ENCODE measurements at regions not wholly inside any gene's neighbourhood (a gene's known extent, or its start where the extent isn't known, plus 50 kb on each side); places are given as distances from the start of the nearest gene placed in this dataset.

DNA sequence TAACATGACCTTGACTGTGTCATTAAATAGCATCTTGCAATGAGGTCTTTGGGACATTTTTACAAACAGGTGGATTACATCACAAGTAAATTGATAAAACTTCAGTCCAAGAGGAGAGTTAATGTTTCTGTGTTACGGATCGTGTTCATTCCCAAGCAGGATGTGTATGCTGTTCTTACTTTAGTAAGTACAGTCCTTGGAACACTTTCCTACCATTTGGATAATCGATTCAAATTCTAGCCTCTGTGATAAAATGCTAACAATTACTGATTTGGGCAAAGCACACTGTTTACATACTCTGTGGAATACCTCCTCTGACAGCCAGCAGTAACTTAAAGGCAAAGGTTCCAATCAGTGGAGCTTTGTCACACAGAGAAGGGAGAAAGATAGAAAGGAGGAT lies 351.7 kb downstream of the FAT3 start:
- Histone ChIP-seq H3K4me1 (ENCODE audit: low read depth, poor library complexity, severe bottlenecking) (no peaks in the 10 kb centered on the region), H3K27ac (no peak overlapping the region), H3K27me3 (ENCODE audit: insufficient read depth, low read depth) (no peaks in the 10 kb centered on the region), H3K36me3 (ENCODE audit: insufficient read depth) (no peaks in the 10 kb centered on the region), H3K4me2 (no peak overlapping the region), H2AFZ (ENCODE audit: low read depth) (no peak overlapping the region), H3K79me2 (ENCODE audit: insufficient read depth, low read depth) (no peaks in the 10 kb centered on the region), H4K20me1 (ENCODE audit: insufficient read depth) (no peaks in the 10 kb centered on the region), H3K4me3 (IDR thresholded peaks at IDR 0.05; ENCODE audit: insufficient read depth, low read depth, low read length) (no peak overlapping the region), H3K9ac (no peak overlapping the region)
- TF ChIP-seq, protein P1, sequence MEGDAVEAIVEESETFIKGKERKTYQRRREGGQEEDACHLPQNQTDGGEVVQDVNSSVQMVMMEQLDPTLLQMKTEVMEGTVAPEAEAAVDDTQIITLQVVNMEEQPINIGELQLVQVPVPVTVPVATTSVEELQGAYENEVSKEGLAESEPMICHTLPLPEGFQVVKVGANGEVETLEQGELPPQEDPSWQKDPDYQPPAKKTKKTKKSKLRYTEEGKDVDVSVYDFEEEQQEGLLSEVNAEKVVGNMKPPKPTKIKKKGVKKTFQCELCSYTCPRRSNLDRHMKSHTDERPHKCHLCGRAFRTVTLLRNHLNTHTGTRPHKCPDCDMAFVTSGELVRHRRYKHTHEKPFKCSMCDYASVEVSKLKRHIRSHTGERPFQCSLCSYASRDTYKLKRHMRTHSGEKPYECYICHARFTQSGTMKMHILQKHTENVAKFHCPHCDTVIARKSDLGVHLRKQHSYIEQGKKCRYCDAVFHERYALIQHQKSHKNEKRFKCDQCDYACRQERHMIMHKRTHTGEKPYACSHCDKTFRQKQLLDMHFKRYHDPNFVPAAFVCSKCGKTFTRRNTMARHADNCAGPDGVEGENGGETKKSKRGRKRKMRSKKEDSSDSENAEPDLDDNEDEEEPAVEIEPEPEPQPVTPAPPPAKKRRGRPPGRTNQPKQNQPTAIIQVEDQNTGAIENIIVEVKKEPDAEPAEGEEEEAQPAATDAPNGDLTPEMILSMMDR (conservative IDR thresholded peaks at IDR 0.05; ENCODE audit: low read depth, low read length) = no peak

DNA sequence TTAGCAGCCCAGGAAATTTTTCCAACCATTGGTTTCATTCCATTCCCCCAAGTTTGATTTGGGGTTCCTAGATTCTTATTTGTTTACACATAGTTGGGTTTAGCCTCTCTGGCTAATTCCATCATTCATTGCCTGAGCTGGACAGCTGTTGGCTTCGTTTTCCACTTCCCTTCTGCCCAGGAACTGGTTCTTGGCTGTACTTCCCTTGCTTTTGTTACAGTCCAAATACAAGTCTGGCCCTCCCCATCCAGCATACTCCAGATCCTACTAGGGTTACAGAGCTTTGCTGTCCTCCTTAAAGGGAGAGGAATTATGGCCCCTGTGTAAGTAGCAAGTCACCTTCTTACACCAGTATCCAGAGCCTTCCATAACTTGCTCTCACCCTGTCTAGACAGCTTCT lies 356.3 kb downstream of the FAT3 start:
- TF ChIP-seq, protein P1 (conservative IDR thresholded peaks at IDR 0.05; ENCODE audit: low read depth, low read length) = no peak
- no peak overlapping the region for H3K4me2 ChIP-seq
- H3K27me3 ChIP-seq (ENCODE audit: insufficient read depth, low read depth) = no peaks in the 10 kb centered on the region
- no peaks in the 10 kb centered on the region for H3K4me1 ChIP-seq (ENCODE audit: low read depth, poor library complexity, severe bottlenecking)
- no peak overlapping the region for H3K4me3 ChIP-seq (IDR thresholded peaks at IDR 0.05; ENCODE audit: insufficient read depth, low read depth, low read length)
- H2AFZ ChIP-seq (ENCODE audit: low read depth) = no peak overlapping the region
- H3K27ac ChIP-seq = no peak overlapping the region
- H3K36me3 ChIP-seq (ENCODE audit: insufficient read depth) = no peaks in the 10 kb centered on the region
- H3K9ac ChIP-seq = no peak overlapping the region
- H3K79me2 ChIP-seq (ENCODE audit: insufficient read depth, low read depth) = no peaks in the 10 kb centered on the region
- H4K20me1 ChIP-seq (ENCODE audit: insufficient read depth) = no peaks in the 10 kb centered on the region

DNA sequence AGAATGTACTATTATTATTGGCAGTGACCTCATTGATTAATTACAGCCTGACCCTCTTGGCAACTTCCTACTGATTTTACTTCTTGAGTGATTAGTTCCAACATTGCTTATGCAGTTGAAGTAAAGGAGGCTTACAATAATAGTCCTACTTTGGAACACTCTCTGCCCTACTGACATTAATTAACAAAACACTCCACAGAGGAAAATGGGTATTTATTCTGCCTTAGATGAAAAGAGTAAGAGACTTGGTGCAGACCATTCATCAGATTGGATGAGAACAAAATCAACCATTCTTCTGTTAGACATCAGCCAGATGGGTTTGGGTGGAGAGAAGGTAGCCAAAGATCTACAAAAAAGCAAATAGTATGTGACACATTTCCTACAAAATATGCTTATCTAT lies 363.8 kb downstream of the FAT3 start:
- Histone ChIP-seq H3K36me3 (ENCODE audit: insufficient read depth) (no peaks in the 10 kb centered on the region), H3K4me2 (no peak overlapping the region), H3K27me3 (ENCODE audit: insufficient read depth, low read depth) (no peaks in the 10 kb centered on the region), H3K79me2 (ENCODE audit: insufficient read depth, low read depth) (no peaks in the 10 kb centered on the region), H3K4me1 (ENCODE audit: low read depth, poor library complexity, severe bottlenecking) (no peaks in the 10 kb centered on the region), H3K9ac (no peak overlapping the region), H2AFZ (ENCODE audit: low read depth) (no peak overlapping the region), H4K20me1 (ENCODE audit: insufficient read depth) (no peaks in the 10 kb centered on the region), H3K4me3 (IDR thresholded peaks at IDR 0.05; ENCODE audit: insufficient read depth, low read depth, low read length) (no peak overlapping the region), H3K27ac (no peak overlapping the region)
- TF ChIP-seq, protein P1 (conservative IDR thresholded peaks at IDR 0.05; ENCODE audit: low read depth, low read length) = no peak

DNA sequence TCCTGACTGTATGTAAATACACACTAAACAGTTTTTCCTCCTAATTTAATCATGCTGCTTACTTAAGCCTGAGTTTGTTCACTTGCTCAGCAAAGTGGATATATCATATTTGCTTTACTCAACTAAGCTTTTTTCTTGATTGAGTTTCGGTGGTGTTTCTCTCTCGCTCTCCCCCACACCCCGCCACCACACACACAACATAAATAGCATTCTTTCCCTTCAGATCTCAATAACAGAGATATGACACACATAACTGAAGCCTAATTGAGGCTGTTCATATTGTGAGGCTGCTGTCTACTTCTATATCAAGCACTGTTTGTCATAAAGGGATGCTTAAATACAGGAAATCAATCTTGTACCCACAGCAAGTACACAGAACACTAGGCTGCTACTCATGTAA lies 364.9 kb downstream of the FAT3 start:
- TF ChIP-seq, protein P1 (conservative IDR thresholded peaks at IDR 0.05; ENCODE audit: low read depth, low read length) = no peak
- H3K27ac ChIP-seq = no peak overlapping the region
- no peak overlapping the region for H2AFZ ChIP-seq (ENCODE audit: low read depth)

More for the DNA sequence above, 364.9 kb downstream of the FAT3 start:
- Histone ChIP-seq H3K79me2 (ENCODE audit: insufficient read depth, low read depth) (no peaks in the 10 kb centered on the region), H3K4me3 (IDR thresholded peaks at IDR 0.05; ENCODE audit: insufficient read depth, low read depth, low read length) (no peak overlapping the region), H3K4me2 (no peak overlapping the region), H3K9ac (no peak overlapping the region), H3K4me1 (ENCODE audit: low read depth, poor library complexity, severe bottlenecking) (no peaks in the 10 kb centered on the region), H3K27me3 (ENCODE audit: insufficient read depth, low read depth) (no peaks in the 10 kb centered on the region), H3K36me3 (ENCODE audit: insufficient read depth) (no peaks in the 10 kb centered on the region), H4K20me1 (ENCODE audit: insufficient read depth) (no peaks in the 10 kb centered on the region)
